H1 (cell line): ENCODE measurements at regions not wholly inside any gene's neighbourhood (a gene's known extent, or its start where the extent isn't known, plus 50 kb on each side); places are given as distances from the start of the nearest gene placed in this dataset.

Experiments
- CTCF ChIA-PET: fragments of 300-600 bp; sonication (Branson Sonifier 250); formaldehyde crosslinking; loops from one replicate; lab custom pipeline; 2021; ENCODE audit not compliant: partially characterized antibody; lab: Charles Lee
- POLR2A ChIA-PET: fragments of 300-600 bp; sonication (Branson Sonifier 250); formaldehyde crosslinking; loops from one replicate; lab custom pipeline; 2021; ENCODE audit warnings: inconsistent platforms; ENCODE audit not compliant: partially characterized antibody; lab: Charles Lee
- DNase-seq, 2 experiments: peaks; one replicate each; pipeline versions ENCODE4 v3.0.0 to v3.0.0-alpha.2; 2010 to 2022; ENCODE audit warnings: low spot score in 2 of 2, low read depth in 1 of 2, mixed read lengths in 1 of 2
- FAIRE-seq: peaks from 2 replicates; lab custom pipeline; 2011; peaks lifted over from hg19 to GRCh38; lab: Jason Lieb, UNC
- H2AFZ ChIP-seq: 2 replicates; pipeline ENCODE4 v1.8.1; 2012; ENCODE audit warnings: low read length, inconsistent platforms
- H2AK5ac ChIP-seq: 2 replicates; pipeline ENCODE4 v1.6.1; 2013; ENCODE audit warnings: low read depth, low read length
- H2BK120ac ChIP-seq: replicated peaks from 2 replicates; pipeline ENCODE3; 2013; ENCODE audit warnings: low read depth, low read length, inconsistent platforms
- H2BK12ac ChIP-seq: 2 replicates; pipeline ENCODE4 v1.6.1; 2013; ENCODE audit warnings: low read depth, low read length
- H2BK15ac ChIP-seq: 2 replicates; pipeline ENCODE4 v1.6.1; 2013; ENCODE audit warnings: low read length
- H2BK20ac ChIP-seq: 2 replicates; pipeline ENCODE4 v1.6.1; 2013; ENCODE audit warnings: low read length
- H2BK5ac ChIP-seq: 2 replicates; pipeline ENCODE4 v1.6.1; 2013; ENCODE audit warnings: low read depth, low read length
- H3K14ac ChIP-seq: 2 replicates; pipeline ENCODE4 v1.6.1; 2013; ENCODE audit warnings: inconsistent platforms; ENCODE audit not compliant: insufficient read length
- H3K18ac ChIP-seq: 2 replicates; pipeline ENCODE4 v1.6.1; 2013; ENCODE audit warnings: low read length; ENCODE audit errors: extremely low read depth
- H3K23ac ChIP-seq: 2 replicates; pipeline ENCODE4 v1.6.1; 2013; ENCODE audit warnings: inconsistent platforms; ENCODE audit not compliant: insufficient read length
- H3K23me2 ChIP-seq: 2 replicates; pipeline ENCODE4 v1.6.1; 2013; ENCODE audit warnings: low read depth, low read length
- H3K27ac ChIP-seq: 2 replicates; pipeline ENCODE4 v1.6.1; 2011; ENCODE audit warnings: low read depth, low read length, inconsistent platforms
- H3K27me3 ChIP-seq, 4 experiments: replicated peaks in 1 of 4; 1 replicate in 1 of 4; 2 replicates in 3 of 4; pipeline versions ENCODE4 v1.6.1 to v1.8.1; 2011 to 2013; ENCODE audit warnings: low read length in 3 of 4, mild to moderate bottlenecking in 3 of 4, inconsistent platforms in 2 of 4, mixed read lengths in 2 of 4, moderate library complexity in 1 of 4; ENCODE audit not compliant: control insufficient read depth in 3 of 4, insufficient read depth in 3 of 4; ENCODE audit errors: extremely low read depth in 1 of 4
- H3K36me3 ChIP-seq, 4 experiments: 2 replicates each; pipeline versions ENCODE4 v1.6.1 to v1.8.1; 2011 to 2013; ENCODE audit warnings: mild to moderate bottlenecking in 4 of 4, low read length in 3 of 4, moderate library complexity in 2 of 4, control low read depth in 1 of 4, inconsistent platforms in 1 of 4; ENCODE audit not compliant: insufficient read depth in 4 of 4, control insufficient read depth in 2 of 4
- H3K4ac ChIP-seq: replicated peaks from 2 replicates; pipeline ENCODE3; 2013; ENCODE audit warnings: low read length, low read depth, mixed read lengths, inconsistent platforms; ENCODE audit not compliant: insufficient read length
- H3K4me1 ChIP-seq, 4 experiments: replicated peaks in 1 of 4; 1 replicate in 1 of 4; 2 replicates in 3 of 4; pipeline versions ENCODE4 v1.6.1 to v1.8.1; 2011 to 2013; ENCODE audit warnings: low read length in 3 of 4, inconsistent platforms in 2 of 4, mixed read lengths in 1 of 4; ENCODE audit not compliant: insufficient read depth in 4 of 4, control insufficient read depth in 3 of 4
- H3K4me2 ChIP-seq, 2 experiments: 2 replicates each; pipeline versions ENCODE4 v1.6.1 to v1.8.1; 2011 to 2013; ENCODE audit warnings: low read depth in 2 of 2, low read length in 2 of 2, control low read depth in 1 of 2, inconsistent platforms in 1 of 2, mild to moderate bottlenecking in 1 of 2; ENCODE audit not compliant: insufficient read depth in 1 of 2
- H3K4me3 ChIP-seq, 4 experiments: fragments of 200-600, 300-600 bp in 1 of 4; sonication (generic), shearing (Covaris generic), sonication (Bioruptor Twin) in 1 of 4; 2 replicates each; pipeline versions ENCODE4 v1.5.1 to v1.8.1; 2011 to 2016; ENCODE audit warnings: low read length in 4 of 4, low read depth in 3 of 4, control low read depth in 2 of 4, inconsistent platforms in 2 of 4, mild to moderate bottlenecking in 2 of 4, mixed read lengths in 1 of 4, moderate library complexity in 1 of 4; ENCODE audit not compliant: insufficient read depth in 2 of 4; ENCODE audit errors: extremely low read depth in 1 of 4
- H3K56ac ChIP-seq: replicated peaks from 2 replicates; pipeline ENCODE3; 2013; ENCODE audit warnings: low read depth, mild to moderate bottlenecking, mixed read lengths, low read length, inconsistent platforms; ENCODE audit not compliant: insufficient read length
- H3K79me1 ChIP-seq: 2 replicates; pipeline ENCODE4 v1.6.1; 2013; ENCODE audit warnings: low read depth, low read length, control low read depth
- H3K79me2 ChIP-seq, 2 experiments: 2 replicates each; pipeline versions ENCODE4 v1.6.1 to v1.8.1; 2012 to 2013; ENCODE audit warnings: low read length in 2 of 2, mild to moderate bottlenecking in 2 of 2, inconsistent platforms in 1 of 2; ENCODE audit not compliant: insufficient read depth in 2 of 2, control insufficient read depth in 1 of 2
- H3K9ac ChIP-seq, 4 experiments: replicated peaks in 1 of 4; 1 replicate in 1 of 4; 2 replicates in 3 of 4; pipeline versions ENCODE4 v1.6.1 to v1.8.1; 2011 to 2013; ENCODE audit warnings: low read depth in 3 of 4, low read length in 3 of 4, control low read depth in 2 of 4, mild to moderate bottlenecking in 2 of 4, moderate library complexity in 2 of 4, inconsistent platforms in 1 of 4; ENCODE audit errors: extremely low read depth in 1 of 4
- H3K9me3 ChIP-seq, 2 experiments: 2 replicates each; pipeline versions ENCODE4 v1.6.1 to v1.8.1; 2012 to 2013; ENCODE audit warnings: mild to moderate bottlenecking in 2 of 2, moderate library complexity in 2 of 2, control low read depth in 1 of 2, inconsistent platforms in 1 of 2, low read depth in 1 of 2, low read length in 1 of 2, mixed read lengths in 1 of 2; ENCODE audit not compliant: insufficient read depth in 2 of 2
- H4K20me1 ChIP-seq, 2 experiments: replicated peaks in 1 of 2; 2 replicates each; pipeline versions ENCODE3 to v1.8.1; 2011 to 2013; ENCODE audit warnings: inconsistent platforms in 2 of 2, low read length in 2 of 2, mild to moderate bottlenecking in 1 of 2; ENCODE audit not compliant: insufficient read depth in 2 of 2, control insufficient read depth in 1 of 2
- H4K5ac ChIP-seq: 2 replicates; pipeline ENCODE4 v1.6.1; 2013; ENCODE audit warnings: low read length, low read depth, mixed read lengths, inconsistent platforms; ENCODE audit not compliant: insufficient read length
- H4K8ac ChIP-seq: 2 replicates; pipeline ENCODE4 v1.8.0; 2013; ENCODE audit warnings: mild to moderate bottlenecking, moderate library complexity, low read length, inconsistent platforms; ENCODE audit not compliant: insufficient read depth; ENCODE audit errors: extremely low read depth
- H4K91ac ChIP-seq: replicated peaks from 2 replicates; pipeline ENCODE3; 2013; ENCODE audit warnings: low read length, mixed read lengths, inconsistent platforms; ENCODE audit not compliant: insufficient read length
- KDM1A ChIP-seq: fragments of 200-600, 300-600 bp; sonication (generic); IDR thresholded peaks from 2 replicates; pipeline ENCODE4 v1.7.1; 2016; ENCODE audit warnings: mild to moderate bottlenecking, low read length, borderline replicate concordance
- RAD21 ChIP-seq, 2 experiments: IDR thresholded peaks in 1 of 2; conservative IDR thresholded peaks in 1 of 2; 2 replicates each; pipeline ENCODE4 v1.6.1; 2011; ENCODE audit warnings: low read depth in 2 of 2, low read length in 2 of 2, improper control_type of control experiment in 1 of 2, inconsistent platforms in 1 of 2, mild to moderate bottlenecking in 1 of 2, moderate library complexity in 1 of 2
- TBP ChIP-seq: IDR thresholded peaks from 2 replicates; pipeline ENCODE4 v1.6.1; 2011; ENCODE audit warnings: low read depth, low read length, improper control_type of control experiment
- WGBS, 2 experiments: shearing (Covaris generic) in 1 of 2; methylation state at CpG; one replicate each; pipeline versions ENCODE4 v1.1.6 to v1.1.7; 2013 to 2015; ENCODE audit warnings: low lambda C conversion rate in 2 of 2, mixed read lengths in 2 of 2, inconsistent platforms in 1 of 2, low coverage in 1 of 2, missing lambda C conversion rate in 1 of 2; ENCODE audit not compliant: insufficient replicate concordance in 2 of 2, insufficient coverage in 1 of 2, insufficient read length in 1 of 2; ENCODE audit errors: extremely low coverage in 1 of 2, missing lambda C conversion rate in 1 of 2; 5-methylcytosine and 5-hydroxymethylcytosine counted together

DNA sequence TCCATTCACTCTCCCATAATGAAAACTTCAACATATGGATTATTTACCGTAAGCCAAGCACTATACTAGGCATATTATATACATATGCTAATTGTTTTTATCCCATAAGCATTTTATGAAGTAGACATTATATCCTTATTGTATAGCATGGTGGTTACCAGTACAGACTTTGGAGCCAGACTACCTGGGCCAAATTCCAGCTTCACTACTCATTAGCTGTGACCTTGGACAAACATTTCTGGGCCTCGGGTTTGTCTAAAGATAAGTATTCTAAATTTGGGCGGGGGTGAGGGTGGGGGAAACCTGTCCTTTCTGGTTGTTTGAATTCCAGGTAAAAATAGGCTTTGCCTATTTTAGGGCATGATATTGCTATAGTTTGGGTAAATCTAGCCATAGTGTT lies 66.5 kb upstream of the P2RY1 start:
- ChIA-PET POLR2A (no interaction called here), CTCF (no interaction called here)
- Histone ChIP-seq H3K23ac (no peak overlapping the region), H3K9me3 (no peaks in the 10 kb centered on the region), H3K79me2 (no peaks in the 10 kb centered on the region), H3K18ac (no peak overlapping the region), H3K79me1 (no peaks in the 10 kb centered on the region), H3K4ac (no peak overlapping the region), H2BK12ac (no peak overlapping the region), H2BK5ac (no peak overlapping the region), H4K20me1 (no peaks in the 10 kb centered on the region), H3K14ac (no peak overlapping the region), H3K23me2 (no peaks in the 10 kb centered on the region), H3K9ac (no peak overlapping the region), H3K56ac (no peak overlapping the region), H4K8ac (no peak overlapping the region), H3K36me3 (no peaks in the 10 kb centered on the region), H3K27me3 (no peaks in the 10 kb centered on the region), H3K4me3 (no peak overlapping the region), H2BK120ac (no peak overlapping the region), H2AFZ (no peak overlapping the region), H2BK15ac (no peak overlapping the region), H3K27ac (no peak overlapping the region), H3K4me1 (no peaks in the 10 kb centered on the region), H2AK5ac (no peak overlapping the region), H4K5ac (no peak overlapping the region), H4K91ac (no peak overlapping the region), H2BK20ac (no peak overlapping the region), H3K4me2 (no peak overlapping the region)
- DNase-seq (no peak), FAIRE-seq (no peak)
- TF ChIP-seq TBP (no peak), RAD21 (IDR thresholded peaks at IDR 0.05 in 1 of 2, conservative IDR thresholded peaks at IDR 0.05 in 1 of 2; ENCODE audit: low read depth in 2 of 2, low read length in 2 of 2) (no peak), KDM1A (no peak)
- WGBS, 2 experiments = 90% methylated on average over 3 of the region's 3 CpGs; no CpG with 5 or more reads in 1 of the 2 experiments
